PFSK-1 (cell line): ENCODE measurements at regions not wholly inside any gene's neighbourhood (a gene's known extent, or its start where the extent isn't known, plus 50 kb on each side); places are given as distances from the start of the nearest gene placed in this dataset.

Experiments
- FOXP2 ChIP-seq: optimal IDR thresholded peaks from 2 replicates; pipeline ENCODE3; 2011; ENCODE audit warnings: borderline replicate concordance, control low read depth, inconsistent platforms; ENCODE audit not compliant: insufficient read depth; ENCODE audit errors: extremely low read length, extremely low read depth
- POLR2AphosphoS5 ChIP-seq: IDR thresholded peaks from 2 replicates; pipeline ENCODE4 v1.6.1; 2012; ENCODE audit warnings: low read depth, mild to moderate bottlenecking, control low read depth, low read length, moderate library complexity
- SIN3A ChIP-seq: IDR thresholded peaks from 2 replicates; pipeline ENCODE4 v1.6.1; 2012; ENCODE audit warnings: mild to moderate bottlenecking, low read length, moderate library complexity, borderline replicate concordance; ENCODE audit not compliant: insufficient read depth
- TAF1 ChIP-seq: IDR thresholded peaks from 2 replicates; pipeline ENCODE4 v1.6.1; 2012; ENCODE audit warnings: low read length, control low read depth, borderline replicate concordance; ENCODE audit not compliant: insufficient read depth
- TF ChIP-seq, protein P1 (sequence below), 2 experiments: IDR thresholded peaks; 2 replicates each; pipeline versions ENCODE4 v1.6.1 to v1.8.0; 2011 to 2012; ENCODE audit warnings: low read depth in 2 of 2, low read length in 2 of 2, control low read depth in 1 of 2, inconsistent platforms in 1 of 2, mild to moderate bottlenecking in 1 of 2, moderate library complexity in 1 of 2; ENCODE audit not compliant: insufficient read depth in 1 of 2

DNA sequence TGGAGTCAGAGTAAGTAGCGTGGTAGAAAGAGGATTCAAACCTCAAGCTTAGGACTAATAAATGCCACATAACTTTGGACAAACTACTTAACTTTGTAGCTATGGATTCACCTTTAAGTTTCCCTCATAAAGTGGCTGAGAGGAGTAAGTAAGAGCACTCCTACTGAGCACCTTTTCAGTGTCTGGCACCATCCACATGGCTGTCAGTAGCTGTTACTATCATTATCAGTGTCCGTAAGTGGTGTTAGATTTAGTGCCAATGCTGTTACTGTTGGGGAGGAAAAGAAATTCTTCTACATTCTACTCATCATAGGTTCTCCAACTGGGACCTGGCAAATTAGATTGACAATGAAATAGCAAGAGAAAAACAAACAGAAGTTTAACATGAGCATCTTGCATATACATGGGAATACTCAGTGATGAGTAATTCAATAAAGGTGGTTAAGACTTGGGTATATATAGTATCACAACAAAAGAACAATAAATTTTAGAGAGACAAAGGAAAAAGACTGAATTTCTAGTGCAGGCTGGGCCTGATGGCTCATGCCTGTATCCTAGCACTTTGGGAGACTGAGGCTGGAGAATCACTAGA, 165.6 kb upstream of the NBEA start:
- TF ChIP-seq, protein P1, sequence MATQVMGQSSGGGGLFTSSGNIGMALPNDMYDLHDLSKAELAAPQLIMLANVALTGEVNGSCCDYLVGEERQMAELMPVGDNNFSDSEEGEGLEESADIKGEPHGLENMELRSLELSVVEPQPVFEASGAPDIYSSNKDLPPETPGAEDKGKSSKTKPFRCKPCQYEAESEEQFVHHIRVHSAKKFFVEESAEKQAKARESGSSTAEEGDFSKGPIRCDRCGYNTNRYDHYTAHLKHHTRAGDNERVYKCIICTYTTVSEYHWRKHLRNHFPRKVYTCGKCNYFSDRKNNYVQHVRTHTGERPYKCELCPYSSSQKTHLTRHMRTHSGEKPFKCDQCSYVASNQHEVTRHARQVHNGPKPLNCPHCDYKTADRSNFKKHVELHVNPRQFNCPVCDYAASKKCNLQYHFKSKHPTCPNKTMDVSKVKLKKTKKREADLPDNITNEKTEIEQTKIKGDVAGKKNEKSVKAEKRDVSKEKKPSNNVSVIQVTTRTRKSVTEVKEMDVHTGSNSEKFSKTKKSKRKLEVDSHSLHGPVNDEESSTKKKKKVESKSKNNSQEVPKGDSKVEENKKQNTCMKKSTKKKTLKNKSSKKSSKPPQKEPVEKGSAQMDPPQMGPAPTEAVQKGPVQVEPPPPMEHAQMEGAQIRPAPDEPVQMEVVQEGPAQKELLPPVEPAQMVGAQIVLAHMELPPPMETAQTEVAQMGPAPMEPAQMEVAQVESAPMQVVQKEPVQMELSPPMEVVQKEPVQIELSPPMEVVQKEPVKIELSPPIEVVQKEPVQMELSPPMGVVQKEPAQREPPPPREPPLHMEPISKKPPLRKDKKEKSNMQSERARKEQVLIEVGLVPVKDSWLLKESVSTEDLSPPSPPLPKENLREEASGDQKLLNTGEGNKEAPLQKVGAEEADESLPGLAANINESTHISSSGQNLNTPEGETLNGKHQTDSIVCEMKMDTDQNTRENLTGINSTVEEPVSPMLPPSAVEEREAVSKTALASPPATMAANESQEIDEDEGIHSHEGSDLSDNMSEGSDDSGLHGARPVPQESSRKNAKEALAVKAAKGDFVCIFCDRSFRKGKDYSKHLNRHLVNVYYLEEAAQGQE (IDR thresholded peaks at IDR 0.05; ENCODE audit: insufficient read depth in 1 of 2, low read depth in 2 of 2, low read length in 2 of 2), result no peak
- no peak for TF ChIP-seq FOXP2
- no peak for TF ChIP-seq POLR2AphosphoS5
- no peak for TF ChIP-seq SIN3A
- no peak for TF ChIP-seq TAF1

DNA sequence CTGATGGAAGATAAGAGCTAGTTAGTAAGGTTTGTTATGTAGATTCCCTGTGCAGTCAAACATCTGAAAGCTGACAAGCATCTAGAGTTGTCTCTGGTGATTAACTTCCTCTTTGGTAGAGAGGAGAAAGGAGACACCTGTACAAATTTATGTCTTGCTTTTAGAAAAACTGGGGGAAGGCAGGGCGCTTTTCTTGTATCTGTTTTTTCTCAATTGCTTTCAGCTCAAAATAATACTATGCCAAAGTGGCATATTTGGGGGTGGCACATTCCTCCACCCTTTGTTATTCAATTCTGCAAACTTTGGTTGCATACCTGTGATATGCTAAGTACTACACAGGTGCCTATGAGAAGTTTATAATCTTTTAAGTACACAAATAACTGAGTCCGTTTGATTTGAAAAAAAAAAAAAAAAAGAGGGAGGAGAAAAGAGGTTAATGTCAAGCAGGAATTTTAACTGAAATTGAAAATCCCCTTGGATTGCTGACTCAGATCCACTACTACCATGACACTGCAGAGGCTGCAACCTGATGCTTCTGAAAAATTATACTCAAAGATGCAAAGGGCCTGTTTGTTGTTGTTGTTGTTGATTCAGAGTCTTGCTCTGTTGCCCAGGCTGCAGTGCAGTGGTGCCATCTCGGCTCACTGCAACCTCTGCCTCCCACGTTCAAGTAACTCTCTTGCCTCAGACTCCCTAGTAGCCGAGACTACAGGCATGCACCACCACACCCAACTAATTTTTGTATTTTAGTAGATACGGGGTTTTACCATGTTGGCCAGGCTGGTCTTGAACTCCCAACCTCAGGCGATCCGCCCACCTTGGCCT, 164.8 kb upstream of the NBEA start:
- TF ChIP-seq FOXP2 (no peak), POLR2AphosphoS5 (no peak), SIN3A (no peak), TAF1 (no peak)
- TF ChIP-seq, protein P1 (IDR thresholded peaks at IDR 0.05; ENCODE audit: insufficient read depth in 1 of 2, low read depth in 2 of 2, low read length in 2 of 2), result no peak

DNA sequence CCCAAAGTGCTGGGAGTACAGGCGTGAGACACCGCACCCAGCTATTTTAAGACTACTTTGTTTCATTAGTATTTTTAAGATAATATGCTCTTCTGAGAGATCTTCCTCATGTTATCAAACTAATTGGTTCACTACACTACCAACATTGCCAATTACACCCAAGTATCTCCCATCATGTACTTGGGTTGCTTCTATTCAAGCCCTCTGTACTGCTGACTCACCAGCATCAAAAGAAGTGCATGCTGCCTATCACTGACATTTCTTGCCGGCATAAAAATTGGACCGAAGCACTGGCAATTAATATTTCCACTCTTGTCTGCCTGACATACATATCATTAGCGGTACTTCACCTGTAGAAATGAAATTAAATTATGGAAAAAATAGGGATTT, 164.2 kb upstream of the NBEA start:
- no peak for TF ChIP-seq TAF1
- TF ChIP-seq, protein P1 (IDR thresholded peaks at IDR 0.05; ENCODE audit: insufficient read depth in 1 of 2, low read depth in 2 of 2, low read length in 2 of 2), result no peak
- no peak for TF ChIP-seq FOXP2
- TF ChIP-seq SIN3A, result no peak
- no peak for TF ChIP-seq POLR2AphosphoS5

DNA sequence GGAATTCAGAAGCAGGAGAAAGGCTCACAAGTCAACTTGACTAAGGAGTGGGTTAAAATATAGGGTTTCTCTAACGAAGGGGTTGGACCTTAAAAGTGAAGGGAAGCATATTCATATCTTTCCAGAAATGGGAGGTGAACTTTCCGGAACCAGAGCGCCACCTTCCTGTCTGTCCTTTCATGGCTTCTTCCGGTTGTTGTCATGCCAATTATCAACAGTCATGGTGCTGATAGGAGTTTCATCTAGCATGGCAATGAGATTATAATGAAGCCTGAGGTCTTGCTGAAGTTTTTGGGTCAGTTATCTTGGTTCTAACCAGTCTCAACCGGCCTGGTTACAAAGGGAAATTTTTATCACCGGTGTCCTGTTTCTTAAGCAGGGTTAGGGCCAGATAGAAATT, 162.9 kb upstream of the NBEA start:
- TF ChIP-seq, protein P1 (IDR thresholded peaks at IDR 0.05; ENCODE audit: insufficient read depth in 1 of 2, low read depth in 2 of 2, low read length in 2 of 2), result no peak
- TF ChIP-seq TAF1, result no peak
- no peak for TF ChIP-seq FOXP2
- no peak for TF ChIP-seq SIN3A
- TF ChIP-seq POLR2AphosphoS5, result no peak

DNA sequence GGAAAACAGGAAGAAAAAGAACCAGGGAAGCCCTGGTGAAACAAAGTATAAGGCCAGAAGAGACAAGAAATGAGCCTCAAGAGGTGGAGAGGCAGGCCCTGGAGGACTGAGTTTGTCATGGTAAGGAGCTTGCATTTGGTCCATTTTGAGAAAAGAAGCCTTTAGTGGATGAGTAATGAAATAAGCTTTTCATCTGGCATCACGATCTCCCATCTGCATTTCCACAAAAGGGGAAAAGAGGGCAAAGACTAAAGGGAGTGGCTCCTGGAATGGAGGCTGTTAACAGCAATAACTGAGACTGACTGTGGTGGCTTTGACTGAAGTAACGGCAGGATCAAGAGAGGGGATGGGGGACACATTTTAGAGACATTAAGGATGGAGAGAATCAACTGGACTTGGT, 148.8 kb upstream of the NBEA start:
- TF ChIP-seq, protein P1 (IDR thresholded peaks at IDR 0.05; ENCODE audit: insufficient read depth in 1 of 2, low read depth in 2 of 2, low read length in 2 of 2), result no peak
- TF ChIP-seq SIN3A, result no peak
- no peak for TF ChIP-seq FOXP2
